A549 (cell line): ENCODE measurements at regions not wholly inside any gene's neighbourhood (a gene's known extent, or its start where the extent isn't known, plus 50 kb on each side); places are given as distances from the start of the nearest gene placed in this dataset.
"Not testable (repeated sequence)": the region's sequence is repeated elsewhere in the genome, so short reads cannot be mapped to it uniquely, and the experiment has no call there.

Source experiments
- ATAC-seq, 2 experiments: fragments of 200-7000 bp in 1 of 2; fragments of >200 bp in 1 of 2; cut with Nextera tagmentation in 1 of 2; cut with Tn5 transposase in 1 of 2; 3 replicates each; pipeline versions ENCODE4 v1.8.0 to v1.9.1; 2018 to 2020; ENCODE audit warnings: mild to moderate bottlenecking in 1 of 2, moderate library complexity in 1 of 2
- CTCF ChIA-PET: fragments of 300-600 bp; sonication (Branson Sonifier 250); formaldehyde crosslinking; extraction: SDS; loops from one replicate; lab custom pipeline; 2021; ENCODE audit warnings: antibody characterized with exemption, inconsistent platforms; lab: Yijun Ruan, JAX
- POLR2A ChIA-PET: fragments of 350-600 bp; formaldehyde crosslinking; extraction: SDS; loops from one replicate; lab custom pipeline; 2021; ENCODE audit warnings: antibody characterized with exemption, inconsistent platforms; lab: Yijun Ruan, JAX
- DNase-seq, 2 experiments: peaks; one replicate each; pipeline versions ENCODE4 v3.0.0 to v3.0.0-alpha.2; 2011 to 2016; ENCODE audit warnings: low read depth in 1 of 2, low spot score in 1 of 2
- FAIRE-seq: peaks from 2 replicates; lab custom pipeline; 2011; peaks lifted over from hg19 to GRCh38; lab: Jason Lieb, UNC
- H3K27ac ChIP-seq, 2 experiments: fragments of >200 bp; sonication (Bioruptor Twin); formaldehyde crosslinking; 3 replicates each; pipeline ENCODE4 v1.5.1; 2016 to 2017
- H3K4me1 ChIP-seq: fragments of >200 bp; sonication (Bioruptor Twin); formaldehyde crosslinking; 3 replicates; pipeline ENCODE4 v1.6.1; 2016
- H3K4me2 ChIP-seq: fragments of >200 bp; sonication (Bioruptor Twin); formaldehyde crosslinking; 3 replicates; pipeline ENCODE4 v1.6.1; 2016
- H3K4me3 ChIP-seq: fragments of >200 bp; sonication (Bioruptor Twin); formaldehyde crosslinking; 3 replicates; pipeline ENCODE4 v1.5.1; 2016
- H3K9me3 ChIP-seq: fragments of >200 bp; sonication (Bioruptor Twin); formaldehyde crosslinking; 3 replicates; pipeline ENCODE4 v1.6.1; 2016
- ATOH8 ChIP-seq: fragments of 250-450 bp; sonication (Bioruptor Pico); IDR thresholded peaks from 2 replicates; pipeline ENCODE4 v1.5.0; 2020; ENCODE audit warnings: low read depth, mild to moderate bottlenecking, moderate library complexity
- BCL3 ChIP-seq: fragments of >200 bp; sonication (Bioruptor Twin); formaldehyde crosslinking; IDR thresholded peaks from 3 replicates; pipeline ENCODE4 v1.6.1; 2016
- BHLHE40 ChIP-seq: IDR thresholded peaks from 2 replicates; pipeline ENCODE4 v1.6.1; 2012; ENCODE audit warnings: low read depth, low read length, inconsistent platforms
- CBX8 ChIP-seq: fragments of 200-600 bp; sonication (generic); IDR thresholded peaks from 2 replicates; pipeline ENCODE4 v1.6.1; 2016
- ESRRA ChIP-seq: fragments of 150-350 bp; IDR thresholded peaks from 2 replicates; pipeline ENCODE4 v1.6.1; 2014; ENCODE audit warnings: mild to moderate bottlenecking, low read length, borderline replicate concordance
- FOXS1 ChIP-seq: fragments of 250-450 bp; sonication (Bioruptor Pico); IDR thresholded peaks from 2 replicates; pipeline ENCODE4 v1.5.0; 2020; ENCODE audit warnings: mild to moderate bottlenecking, moderate library complexity
- KDM5A ChIP-seq: fragments of 200-600 bp; sonication (generic); IDR thresholded peaks from 2 replicates; pipeline ENCODE4 v1.6.1; 2016; ENCODE audit warnings: antibody characterized with exemption, mild to moderate bottlenecking
- MAFK ChIP-seq: fragments of 450-650 bp; IDR thresholded peaks from 2 replicates; pipeline ENCODE4 v1.6.1; 2014; ENCODE audit not compliant: partially characterized antibody
- MAZ ChIP-seq: fragments of 150-350 bp; IDR thresholded peaks from 2 replicates; pipeline ENCODE4 v1.6.1; 2014; ENCODE audit warnings: antibody characterized with exemption, low read depth, low read length, borderline replicate concordance
- MYC ChIP-seq: IDR thresholded peaks from 2 replicates; pipeline ENCODE4 v1.6.1; 2012; ENCODE audit warnings: mild to moderate bottlenecking, inconsistent platforms, low read length, improper control_type of control experiment, borderline replicate concordance
- NFE2L2 ChIP-seq: fragments of 150-350 bp; conservative IDR thresholded peaks from 2 replicates; pipeline ENCODE4 v1.6.1; 2014; ENCODE audit warnings: low read length
- NPAS2 ChIP-seq: fragments of 250-450 bp; sonication (Bioruptor Pico); IDR thresholded peaks from 2 replicates; pipeline ENCODE4 v1.8.0; 2022; ENCODE audit warnings: mild to moderate bottlenecking, moderate library complexity, borderline replicate concordance
- PBX3 ChIP-seq: IDR thresholded peaks from 2 replicates; pipeline ENCODE4 v1.6.1; 2012
- PHF8 ChIP-seq: fragments of 200-600 bp; sonication (generic); IDR thresholded peaks from 2 replicates; pipeline ENCODE4 v1.6.1; 2016; ENCODE audit warnings: low read depth, mild to moderate bottlenecking, antibody characterized with exemption, moderate library complexity, borderline replicate concordance
- REST ChIP-seq: fragments of 200-600 bp; sonication (generic); IDR thresholded peaks from 2 replicates; pipeline ENCODE4 v1.6.1; 2016; ENCODE audit warnings: antibody characterized with exemption, mild to moderate bottlenecking, moderate library complexity
- RFX5 ChIP-seq: fragments of 450-650 bp; IDR thresholded peaks from 2 replicates; pipeline ENCODE4 v1.7.1; 2014; ENCODE audit warnings: antibody characterized with exemption, mild to moderate bottlenecking, moderate library complexity
- TP53 ChIP-seq: fragments of 250-450 bp; sonication (Bioruptor Pico); IDR thresholded peaks from 2 replicates; pipeline ENCODE4 v1.5.0; 2021; ENCODE audit warnings: mild to moderate bottlenecking, moderate library complexity
- ZC3H11A ChIP-seq: fragments of 450-650 bp; IDR thresholded peaks from 2 replicates; pipeline ENCODE4 v1.6.1; 2014; ENCODE audit warnings: antibody characterized with exemption, mild to moderate bottlenecking
- WGBS: methylation state at CpG from one replicate; pipeline ENCODE4 v1.1.6; 2017; ENCODE audit errors: missing lambda C conversion rate; 5-methylcytosine and 5-hydroxymethylcytosine counted together

- no peak overlapping the region for H3K27ac ChIP-seq
- no peak for FAIRE-seq
- no peaks in the 10 kb centered on the region for H3K4me1 ChIP-seq
- CTCF ChIA-PET: interaction anchor here (0.6 to 1.2 kb wide), 2 partner anchors 21 to 103 kb away, joined by 3 read pairs; no protein-coding TSS in a partner anchor
- WGBS: 79% methylated on average over 1 of the region's 1 CpG
- TF ChIP-seq NFE2L2 (no peak), FOXS1 (CRISPR knock-in tag) (no peak), BHLHE40 (no peak), BCL3 (no peak), MAFK (no peak), ZC3H11A (no peak), ATOH8 (CRISPR knock-in tag) (no peak), MYC (no peak)
- no peak overlapping the region for H3K4me3 ChIP-seq
- no peaks in the 10 kb centered on the region for H3K9me3 ChIP-seq
- no peak overlapping the region for H3K4me2 ChIP-seq
- no peak for ATAC-seq
- no peak for DNase-seq
- POLR2A ChIA-PET: no interaction called here
Observed at GRCh38 chr6:145110109-145110508, 625.2 kb downstream of the EPM2A start.

- H3K4me3 ChIP-seq, H3K4me1 ChIP-seq, ATAC-seq, DNase-seq, H3K9me3 ChIP-seq, CTCF ChIA-PET, FAIRE-seq, H3K4me2 ChIP-seq, H3K27ac ChIP-seq, POLR2A ChIA-PET: not testable (repeated sequence)
- 60% methylated on average over 2 of the region's 2 CpGs for WGBS
Observed at GRCh38 chr6:145111407-145111806, 623.9 kb downstream of the EPM2A start.

GRCh38 chr6:145112711-145113148 is 622.6 kb downstream of the EPM2A start:
- WGBS: 48% methylated on average over 7 of the region's 7 CpGs
- POLR2A ChIA-PET: no interaction called here
- Histone ChIP-seq H3K9me3 (no peaks in the 10 kb centered on the region), H3K4me1 (no peaks in the 10 kb centered on the region), H3K27ac (no peak overlapping the region), H3K4me3 (no peak overlapping the region), H3K4me2 (no peak overlapping the region)
- FAIRE-seq (no peak), DNase-seq (no peak), ATAC-seq (no peak)
- CTCF ChIA-PET: interaction anchor here (1.1 kb wide), 1 partner anchor 14 kb away, joined by 3 read pairs; no protein-coding TSS in a partner anchor
- TF ChIP-seq KDM5A: no peak
- TF ChIP-seq ESRRA: no peak
- no peak for TF ChIP-seq PHF8
- no peak for TF ChIP-seq ZC3H11A
- no peak for TF ChIP-seq REST
- no peak for TF ChIP-seq CBX8
- no peak for TF ChIP-seq TP53
- TF ChIP-seq PBX3: no peak
- TF ChIP-seq NPAS2 (CRISPR knock-in tag): no peak
- TF ChIP-seq MAZ: no peak
- no peak for TF ChIP-seq RFX5
